Activated CD4-positive, alpha-beta T cell treated with anti-CD3 and anti-CD28 coated beads for 1 hour (primary cell): ENCODE measurements at regions not wholly inside any gene's neighbourhood (a gene's known extent, or its start where the extent isn't known, plus 50 kb on each side); places are given as distances from the start of the nearest gene placed in this dataset.

Experiments used
- DNase-seq: peaks from one replicate; pipeline ENCODE4 v3.0.0-alpha.2; 2020

GRCh38 chr14:48536318-48536717 is 860.9 kb upstream of the MDGA2 start:
- DNase-seq: no peak

DNA sequence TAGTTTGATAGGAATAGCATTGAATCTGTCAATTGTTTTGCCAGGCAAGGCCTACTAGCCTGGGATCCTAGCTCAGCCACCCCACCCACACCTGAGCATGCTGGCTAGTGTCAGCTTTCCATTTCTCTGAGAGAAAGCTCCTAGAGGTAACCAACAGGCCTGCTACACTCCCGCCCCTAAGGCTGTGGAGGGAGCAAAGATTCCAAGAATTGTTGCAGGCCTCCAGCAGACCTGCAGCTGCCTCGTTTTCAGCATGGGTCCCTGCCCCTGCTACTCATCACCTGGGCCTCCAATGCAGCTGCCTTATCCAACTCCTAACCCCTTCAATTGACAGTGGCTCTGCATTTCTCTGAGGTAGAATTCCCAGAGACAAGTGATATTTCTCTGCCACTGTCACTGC is 852.4 kb upstream of the MDGA2 start:
- DNase-seq: no peak

- no peak for DNase-seq
Observed at GRCh38 chr14:48526307-48526706, 850.9 kb upstream of the MDGA2 start.

DNA sequence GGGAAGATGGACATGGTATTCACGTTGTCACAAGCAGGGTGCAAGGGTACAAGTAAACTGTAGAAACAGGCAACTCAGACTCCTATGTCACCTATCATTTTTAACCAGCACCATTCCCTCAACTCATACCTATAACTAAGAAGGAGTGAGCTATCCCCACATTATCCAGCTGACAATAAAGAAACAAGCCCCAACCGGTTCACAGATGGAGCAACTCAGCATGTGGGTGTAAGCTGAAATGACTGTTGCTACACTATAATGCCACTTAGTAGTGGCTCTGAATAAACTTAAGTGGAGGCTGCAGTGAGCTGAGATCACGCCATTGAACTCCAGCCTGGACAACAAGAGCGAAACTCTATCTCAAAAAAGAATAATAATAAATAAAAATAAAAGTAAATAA is 829.5 kb upstream of the MDGA2 start:
- no peak for DNase-seq

GRCh38 chr14:48490756-48491155 is 815.4 kb upstream of the MDGA2 start:
- no peak for DNase-seq

DNA sequence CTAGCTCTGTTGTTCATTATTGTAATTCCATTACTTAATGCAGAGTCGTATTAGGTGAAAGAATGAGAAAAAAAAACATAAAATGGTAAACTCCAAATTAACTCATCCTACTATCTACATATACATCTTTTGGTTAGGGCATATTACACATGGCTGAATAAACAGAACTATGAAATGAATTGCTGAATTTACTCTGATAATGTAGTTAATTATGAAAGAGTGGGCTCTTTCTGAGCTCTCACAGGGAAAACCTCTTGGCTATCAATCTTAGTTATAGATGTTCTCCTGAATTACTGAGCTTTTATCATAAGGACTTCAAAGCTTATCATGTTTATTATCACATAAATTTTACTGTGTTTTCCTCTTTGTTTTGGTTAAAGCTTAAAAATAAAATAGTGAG is 798.5 kb upstream of the MDGA2 start:
- DNase-seq: no peak

DNA sequence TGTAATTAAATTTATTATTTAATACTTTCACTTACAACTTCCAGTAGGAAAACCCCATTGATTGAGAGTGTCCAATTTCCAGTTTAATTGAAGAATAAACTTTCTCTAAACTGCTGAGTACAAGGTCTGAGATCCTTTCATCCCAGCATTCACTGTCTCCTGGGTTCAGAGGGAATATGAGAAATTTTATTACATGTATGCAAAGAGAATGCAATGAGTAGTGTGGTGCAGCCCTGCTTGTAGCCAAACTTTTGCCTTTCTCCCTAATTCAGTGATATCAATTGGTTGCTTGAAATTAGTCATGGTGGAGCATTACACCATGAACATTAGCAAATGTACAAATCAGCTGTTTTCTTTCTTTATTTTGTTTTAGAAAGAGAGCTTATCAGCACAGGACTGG is 780.6 kb upstream of the MDGA2 start:
- no peak for DNase-seq

DNA sequence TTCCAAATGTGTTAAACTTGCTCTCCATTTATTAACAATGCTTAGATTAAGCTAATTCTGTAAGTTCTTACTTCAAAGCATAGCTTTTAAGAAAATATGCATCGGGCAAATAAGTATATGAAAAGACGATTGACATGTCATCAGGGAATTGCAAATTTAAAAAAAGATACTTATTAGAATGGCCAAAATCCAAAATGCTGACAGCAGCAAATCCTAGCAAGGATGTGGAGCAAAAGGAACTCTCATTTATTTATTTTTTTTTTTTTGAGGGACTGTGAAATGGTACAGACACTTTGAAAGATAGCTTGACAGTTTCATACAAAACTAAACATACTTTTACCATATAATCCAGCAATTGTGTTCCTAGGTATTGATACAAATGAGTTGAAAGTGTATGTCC is 779.5 kb upstream of the MDGA2 start:
- DNase-seq: no peak

- no peak for DNase-seq
Observed at GRCh38 chr14:48452437-48452995, 777.1 kb upstream of the MDGA2 start.

DNA sequence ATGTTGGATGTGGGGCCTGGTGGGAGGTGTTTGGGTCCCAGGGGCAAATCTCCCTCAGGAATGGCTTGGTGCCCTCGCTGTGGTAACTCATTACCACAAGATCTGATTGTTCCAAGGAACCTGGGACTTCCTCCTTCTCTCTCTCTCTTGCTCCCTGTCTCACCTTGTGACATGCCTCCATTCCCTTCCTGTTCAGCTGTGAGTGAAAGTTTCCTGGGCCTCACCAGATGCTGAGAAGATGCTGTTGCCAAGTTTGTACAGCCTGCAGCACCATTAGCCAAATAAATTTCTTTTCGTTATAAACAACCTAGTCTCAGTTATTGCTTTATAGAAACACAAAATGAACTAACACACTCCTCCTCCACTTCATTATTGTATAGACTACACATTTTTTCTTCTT is 759.8 kb upstream of the MDGA2 start:
- no peak for DNase-seq

- no peak for DNase-seq
Observed at GRCh38 chr14:48430805-48431204, 755.4 kb upstream of the MDGA2 start.

GRCh38 chr14:48429512-48429911 is 754.1 kb upstream of the MDGA2 start:
- no peak for DNase-seq

GRCh38 chr14:48417715-48418500 is 742.5 kb upstream of the MDGA2 start:
- DNase-seq: no peak

DNA sequence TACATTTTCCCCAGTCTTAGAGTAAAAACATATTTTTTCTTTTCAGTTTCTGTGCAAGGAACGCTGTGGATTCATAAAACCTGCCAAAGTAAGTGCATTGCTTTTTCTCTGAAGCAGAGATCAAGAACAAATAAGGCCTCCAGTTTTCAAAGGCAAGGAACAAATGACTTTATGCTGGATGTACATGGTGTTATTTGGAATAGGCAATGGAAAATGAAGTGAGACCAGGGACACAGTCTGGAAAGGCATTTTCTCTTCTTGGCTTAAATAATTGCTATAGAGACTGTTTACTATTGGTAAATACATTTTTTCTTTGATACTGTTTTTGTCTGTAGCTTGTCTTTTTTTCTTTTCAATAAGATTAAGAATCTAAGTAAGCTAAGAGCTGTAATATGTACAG is 725.9 kb upstream of the MDGA2 start:
- no peak for DNase-seq

DNA sequence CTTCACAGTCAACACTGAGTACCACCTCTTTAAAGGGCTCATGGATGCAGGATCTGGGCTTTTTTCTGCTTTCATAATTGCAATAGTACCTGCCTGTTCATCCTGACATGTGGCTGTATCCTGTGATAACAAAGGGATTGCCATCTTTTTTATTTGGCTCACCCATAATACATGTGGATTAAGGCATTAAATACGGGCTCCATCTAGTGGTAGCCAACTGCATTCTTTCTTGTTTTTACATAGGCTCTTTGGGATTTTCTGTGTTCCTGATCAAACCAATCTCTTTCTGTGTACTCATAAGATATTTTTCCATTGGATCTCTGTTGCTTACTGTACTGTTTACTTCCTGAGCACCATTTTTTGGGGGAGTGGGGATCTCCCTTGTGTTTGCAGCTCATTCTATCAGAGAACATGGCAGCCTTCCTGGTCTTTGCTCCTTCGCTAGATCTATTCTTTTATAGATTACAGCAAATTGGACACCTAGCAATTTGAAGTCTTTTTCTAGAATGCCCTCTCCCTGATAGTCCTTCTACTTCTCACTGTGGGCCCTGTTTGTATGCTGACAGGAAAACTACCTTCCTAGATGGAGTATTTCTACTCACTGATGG is 723.4 kb upstream of the MDGA2 start:
- no peak for DNase-seq

DNA sequence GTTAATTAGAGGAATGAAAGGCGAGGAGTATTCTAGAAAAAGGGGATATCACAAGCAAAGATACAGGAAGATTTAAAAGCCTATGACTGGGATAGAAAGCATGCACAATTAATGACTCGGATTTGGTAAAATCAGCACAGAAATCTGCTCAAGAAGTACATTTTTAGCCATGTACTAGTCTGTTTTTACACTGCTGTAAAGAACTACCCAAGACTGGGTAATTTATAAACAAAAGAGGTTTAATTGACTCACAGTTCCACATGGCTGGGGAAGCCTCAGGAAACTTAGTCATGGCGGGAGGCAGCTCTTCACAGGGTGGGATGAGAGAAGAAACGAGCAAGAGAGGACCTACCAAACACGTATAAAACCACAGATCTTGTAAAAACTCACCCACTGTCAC is 716.3 kb upstream of the MDGA2 start:
- no peak for DNase-seq

DNA sequence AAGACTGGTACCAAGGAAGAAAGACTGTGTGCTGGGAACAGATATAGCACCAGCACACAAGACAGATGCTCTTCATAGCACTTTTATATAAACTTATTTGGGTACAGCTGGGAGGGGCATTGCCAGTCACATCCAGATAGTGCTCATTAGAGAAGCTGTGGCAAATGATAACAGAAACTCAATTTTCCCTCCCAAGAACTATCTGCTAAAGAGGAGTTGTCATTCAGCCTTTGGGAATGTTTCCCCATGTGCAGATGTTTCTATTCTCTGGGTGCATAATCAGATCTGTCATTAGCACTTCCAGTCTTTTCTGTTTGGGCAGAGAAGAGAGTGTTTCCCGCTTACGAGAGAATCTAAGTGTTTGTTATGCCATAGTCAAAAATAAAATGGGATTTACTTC is 714.9 kb upstream of the MDGA2 start:
- DNase-seq: no peak

GRCh38 chr14:48384821-48385220 is 709.4 kb upstream of the MDGA2 start:
- no peak for DNase-seq

GRCh38 chr14:48382961-48383360 is 707.6 kb upstream of the MDGA2 start:
- DNase-seq: no peak

- no peak for DNase-seq
Observed at GRCh38 chr14:48378541-48378940, 703.1 kb upstream of the MDGA2 start.

- no peak for DNase-seq
Observed at GRCh38 chr14:48373981-48374380, 698.6 kb upstream of the MDGA2 start.

GRCh38 chr14:48350971-48351370 is 675.6 kb upstream of the MDGA2 start:
- DNase-seq: no peak

DNA sequence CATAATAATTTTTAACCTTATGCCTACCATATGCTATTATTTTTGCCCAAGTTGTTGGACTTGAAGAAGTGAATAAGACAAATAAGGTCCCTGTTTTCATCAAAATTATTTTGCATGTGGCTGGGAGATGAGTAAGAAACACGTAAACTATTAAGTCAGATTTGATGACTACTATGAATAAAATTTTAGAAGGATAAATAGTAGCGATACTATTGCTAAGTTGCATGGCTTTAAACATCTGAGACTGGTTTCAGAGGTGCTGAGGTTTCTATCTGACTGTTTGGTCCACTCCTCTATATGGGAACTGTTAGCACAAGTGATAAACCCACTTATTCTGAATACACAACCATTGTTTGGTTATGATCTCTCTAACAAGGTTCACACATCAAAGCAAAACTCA is 674.3 kb upstream of the MDGA2 start:
- no peak for DNase-seq

GRCh38 chr14:48341069-48341468 is 665.7 kb upstream of the MDGA2 start:
- no peak for DNase-seq
